Esophagus muscularis mucosa (tissue), 4 donors: ENCODE measurements at regions not wholly inside any gene's neighbourhood (a gene's known extent, or its start where the extent isn't known, plus 50 kb on each side); places are given as distances from the start of the nearest gene placed in this dataset.

Experiments used
- DNase-seq: peaks from one replicate; pipeline ENCODE4 v3.0.0-alpha.2; 2017; ENCODE audit errors: extremely low spot score
- H3K27ac ChIP-seq, 4 donors: fragments of 200-600 bp; sonication (generic); replicated peaks in 1 of 4; 1 replicate in 3 of 4; 2 replicates in 1 of 4; pipeline ENCODE4 v1.5.1; 2016 to 2019; ENCODE audit warnings: mild to moderate bottlenecking in 1 of 4
- H3K27me3 ChIP-seq, 4 donors: fragments of 200-600 bp; sonication (generic); one replicate each; pipeline versions ENCODE4 v1.5.1 to v1.6.0; 2016 to 2019
- H3K36me3 ChIP-seq, 4 donors: fragments of 200-600 bp; sonication (generic); one replicate each; pipeline ENCODE4 v1.5.1; 2016 to 2019
- H3K4me1 ChIP-seq, 4 donors: fragments of 200-600 bp; sonication (generic); one replicate each; pipeline ENCODE4 v1.5.1; 2016 to 2019
- H3K4me3 ChIP-seq, 4 donors: fragments of 200-600 bp; sonication (generic); 1 replicate in 2 of 4; 2 replicates in 2 of 4; pipeline ENCODE4 v1.5.1; 2016 to 2019; ENCODE audit warnings: mild to moderate bottlenecking in 4 of 4, moderate library complexity in 1 of 4
- H3K9me3 ChIP-seq, 4 donors: fragments of 200-600 bp; sonication (generic); 1 replicate in 3 of 4; 2 replicates in 1 of 4; pipeline ENCODE4 v1.5.1; 2016 to 2019
- CTCF ChIP-seq, 3 experiments: fragments of 200-600 bp in 2 of 3; fragments of 450-650 bp in 1 of 3; sonication (generic) in 2 of 3; IDR thresholded peaks; one replicate each; pipeline ENCODE4 v1.5.1; 2017 to 2019; ENCODE audit warnings: antibody characterized with exemption in 3 of 3, mild to moderate bottlenecking in 2 of 3, moderate library complexity in 1 of 3
- EP300 ChIP-seq: sonication (generic); formaldehyde crosslinking; IDR thresholded peaks from one replicate; pipeline ENCODE4 v1.6.1; 2017; ENCODE audit warnings: antibody characterized with exemption
- POLR2A ChIP-seq: fragments of 450-650 bp; IDR thresholded peaks from one replicate; pipeline ENCODE4 v1.6.1; 2017; ENCODE audit warnings: antibody characterized with exemption, moderate library complexity, mild to moderate bottlenecking, low read depth
- POLR2AphosphoS5 ChIP-seq, 2 donors: sonication (generic); formaldehyde crosslinking; IDR thresholded peaks; one replicate each; pipeline ENCODE4 v1.6.1; 2017; ENCODE audit warnings: antibody characterized with exemption in 2 of 2
- WGBS: methylation state at CpG from one replicate; pipeline ENCODE4 v1.1.5; 2018; 5-methylcytosine and 5-hydroxymethylcytosine counted together
- intact Hi-C: fragments of 100-400 bp; cut with DNase I; formaldehyde crosslinking; loops from one replicate; pipeline ENCODE4 v1.15.1; 2023

DNA sequence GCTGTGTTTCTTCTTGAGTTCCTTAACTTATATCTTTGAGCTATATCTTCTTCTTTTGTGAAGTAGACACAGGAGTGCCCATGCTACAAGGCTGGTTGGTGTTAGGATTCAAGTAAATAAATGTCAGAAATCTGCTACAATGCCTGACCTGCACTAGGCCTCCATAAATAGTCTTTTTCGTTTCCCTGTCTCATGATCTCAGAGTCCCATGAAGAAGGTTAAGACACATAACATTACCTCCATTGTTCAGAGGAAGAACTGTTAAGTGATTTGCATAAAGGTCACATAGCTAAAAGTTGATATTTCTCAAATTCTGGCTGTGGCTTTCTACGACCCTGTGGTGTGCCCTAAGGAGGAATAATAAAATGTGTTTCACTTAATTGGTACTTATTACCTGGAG, 228.4 kb downstream of the KCNS3 start:
- no peak for TF ChIP-seq POLR2A
- no peak for TF ChIP-seq CTCF (IDR thresholded peaks at IDR 0.05)
- TF ChIP-seq EP300 = no peak
- TF ChIP-seq POLR2AphosphoS5 (IDR thresholded peaks at IDR 0.05) = no peak
- H3K4me3 ChIP-seq = no peak overlapping the region
- no peaks in the 10 kb centered on the region for H3K9me3 ChIP-seq
- H3K27me3 ChIP-seq = no peaks in the 10 kb centered on the region
- WGBS = 65% methylated on average over 2 of the region's 2 CpGs
- H3K4me1 ChIP-seq = peaks cover 0 to 27% (median 13%) of the 10 kb centered on the region in 4 donors
- no peak for DNase-seq
- H3K36me3 ChIP-seq = no peaks in the 10 kb centered on the region
- intact Hi-C loops = no loop called here
- no peak overlapping the region for H3K27ac ChIP-seq

DNA sequence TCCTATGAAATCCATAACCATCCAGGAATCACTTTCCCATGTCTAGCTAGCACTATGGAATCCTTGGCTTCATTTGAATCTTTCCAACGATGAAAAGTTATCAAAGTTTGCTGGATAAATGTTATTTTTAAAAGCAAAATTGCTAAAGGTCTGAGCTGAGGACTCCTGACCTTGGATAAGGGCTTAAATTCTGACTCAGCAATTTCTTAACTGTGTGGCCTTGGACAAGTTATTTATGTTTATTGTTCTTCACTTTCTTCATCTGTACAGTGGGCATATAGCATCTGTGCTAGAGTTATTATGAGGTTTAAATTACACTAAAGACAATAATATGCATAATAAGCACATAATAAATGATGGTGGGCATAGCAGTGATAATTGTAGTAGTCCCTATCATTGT, 227.5 kb downstream of the KCNS3 start:
- 78% methylated on average over 1 of the region's 1 CpG for WGBS
- H3K27me3 ChIP-seq = no peaks in the 10 kb centered on the region
- intact Hi-C loops = no loop called here

GRCh38 chr2:18104595-18105224, 226.2 kb downstream of the KCNS3 start:
- 62% methylated on average over 5 of the region's 5 CpGs for WGBS
- TF ChIP-seq EP300 = no peak
- TF ChIP-seq POLR2AphosphoS5 (IDR thresholded peaks at IDR 0.05) = no peak
- peak overlapping the region in 1 of 4 donors; percentile 66 for H3K27ac ChIP-seq
- H3K36me3 ChIP-seq = no peaks in the 10 kb centered on the region
- intact Hi-C loops = no loop called here
- no peaks in the 10 kb centered on the region for H3K27me3 ChIP-seq
- H3K9me3 ChIP-seq = no peaks in the 10 kb centered on the region
- DNase-seq = no peak
- peaks cover 0 to 13% (median 3%) of the 10 kb centered on the region in 4 donors for H3K4me1 ChIP-seq
- no peak overlapping the region for H3K4me3 ChIP-seq

More for the DNA sequence above, 227.5 kb downstream of the KCNS3 start:
- Histone ChIP-seq H3K27ac (peak overlapping the region in 1 of 4 donors; percentile 9), H3K4me1 (peaks cover 0 to 18% (median 6%) of the 10 kb centered on the region in 4 donors), H3K9me3 (no peaks in the 10 kb centered on the region), H3K36me3 (no peaks in the 10 kb centered on the region), H3K4me3 (no peak overlapping the region)
- TF ChIP-seq EP300 = no peak
- TF ChIP-seq CTCF (IDR thresholded peaks at IDR 0.05) = no peak
- no peak for TF ChIP-seq POLR2A
- no peak for DNase-seq

DNA sequence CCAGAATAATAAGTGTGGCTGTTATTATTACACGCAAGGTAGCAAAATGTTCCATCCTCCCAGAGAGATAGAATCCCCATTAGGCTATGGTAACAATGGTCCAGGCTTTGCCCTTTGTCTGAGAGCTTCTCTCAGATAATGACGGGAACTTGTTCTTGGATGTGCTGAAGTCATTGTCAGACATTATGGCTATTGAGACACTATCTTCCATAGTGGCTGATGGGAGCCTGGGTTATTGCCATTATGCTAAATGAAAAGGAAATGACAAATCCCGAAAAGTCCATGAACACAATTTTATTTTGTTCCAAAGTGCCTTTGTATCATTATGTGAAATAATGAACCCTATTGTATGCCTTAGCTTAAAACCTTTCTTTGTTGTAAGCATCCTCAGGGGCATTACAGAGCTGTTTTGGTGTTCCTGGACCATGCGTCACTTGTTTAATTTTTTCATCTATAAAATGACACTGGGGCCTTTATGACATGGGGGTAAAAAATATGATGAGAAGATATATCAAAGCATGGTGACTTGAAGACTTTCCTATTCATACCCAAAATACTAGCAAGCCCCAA, 218.5 kb downstream of the KCNS3 start:
- Histone ChIP-seq H3K27ac (no peak overlapping the region), H3K27me3 (no peaks in the 10 kb centered on the region), H3K36me3 (no peaks in the 10 kb centered on the region), H3K9me3 (no peaks in the 10 kb centered on the region), H3K4me3 (no peak overlapping the region), H3K4me1 (peaks cover 0 to 4% (median 0%) of the 10 kb centered on the region in 4 donors)
- intact Hi-C loops = no loop called here
- DNase-seq = no peak
- WGBS = 86% methylated on average over 4 of the region's 4 CpGs
- no peak for TF ChIP-seq EP300
- no peak for TF ChIP-seq POLR2AphosphoS5 (IDR thresholded peaks at IDR 0.05)
- no peak for TF ChIP-seq POLR2A
- TF ChIP-seq CTCF (IDR thresholded peaks at IDR 0.05) = no peak

DNA sequence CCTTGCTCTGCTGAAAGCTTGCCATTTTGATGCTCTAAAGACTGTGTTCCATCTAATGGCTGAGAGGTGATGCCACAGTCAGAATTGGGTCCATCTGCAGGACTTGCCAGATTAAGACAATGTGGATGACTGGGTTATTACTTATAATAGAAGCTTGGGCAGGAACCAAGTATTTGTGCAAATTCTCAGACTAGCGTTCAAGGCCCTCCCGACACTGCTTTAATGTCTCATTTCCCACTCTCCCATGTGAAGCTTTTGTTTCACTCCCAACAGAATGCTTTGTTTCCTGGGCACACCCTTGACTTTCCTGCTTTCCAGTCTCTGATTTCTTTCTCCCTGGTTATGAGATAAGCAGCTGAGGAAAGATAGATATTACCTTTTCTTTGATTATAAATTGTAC, 215.8 kb downstream of the KCNS3 start:
- intact Hi-C loops = no loop called here
- H3K9me3 ChIP-seq = no peaks in the 10 kb centered on the region
- no peaks in the 10 kb centered on the region for H3K27me3 ChIP-seq
- no peak overlapping the region for H3K4me3 ChIP-seq
- DNase-seq = no peak
- no peak for TF ChIP-seq EP300
- TF ChIP-seq POLR2AphosphoS5 (IDR thresholded peaks at IDR 0.05) = no peak
- no peak for TF ChIP-seq CTCF (IDR thresholded peaks at IDR 0.05)
- TF ChIP-seq POLR2A = no peak
- WGBS = 45% methylated on average over 2 of the region's 2 CpGs
- H3K4me1 ChIP-seq = peaks cover 0 to 4% (median 0%) of the 10 kb centered on the region in 4 donors
- H3K36me3 ChIP-seq = no peaks in the 10 kb centered on the region
- no peak overlapping the region for H3K27ac ChIP-seq
